RWPE1 (cell line): ENCODE measurements at regions not wholly inside any gene's neighbourhood (a gene's known extent, or its start where the extent isn't known, plus 50 kb on each side); places are given as distances from the start of the nearest gene placed in this dataset.

Source experiments
- CTCF ChIA-PET: fragments of 350-600 bp; sonication (Branson Sonifier 250); formaldehyde crosslinking; extraction: SDS; loops from one replicate; lab custom pipeline; 2021; lab: Yijun Ruan, JAX
- POLR2A ChIA-PET: fragments of 400-600 bp; formaldehyde crosslinking; extraction: SDS; loops from one replicate; lab custom pipeline; 2020; ENCODE audit warnings: antibody characterized with exemption; ENCODE audit not compliant: low non-redundant PET; lab: Yijun Ruan, JAX
- DNase-seq: peaks from one replicate; pipeline ENCODE4 v3.0.0; 2012; ENCODE audit warnings: low spot score
- H3K27ac ChIP-seq: fragments of 450-650 bp; 2 replicates; pipeline ENCODE4 v1.5.1; 2017
- CTCF ChIP-seq: fragments of 450-650 bp; conservative IDR thresholded peaks from 2 replicates; pipeline ENCODE4 v1.5.1; 2017; ENCODE audit warnings: low read depth, mild to moderate bottlenecking

- TF ChIP-seq CTCF: no peak
- ChIA-PET CTCF (no interaction called here), POLR2A (no interaction called here)
- DNase-seq: no peak
- H3K27ac ChIP-seq: no peak overlapping the region
Measured at GRCh38 chr3:117989982-117990381, 1044.7 kb downstream of the IGSF11 start.

- ChIA-PET CTCF (no interaction called here), POLR2A (no interaction called here)
- TF ChIP-seq CTCF: no peak
- DNase-seq: no peak
- H3K27ac ChIP-seq: no peak overlapping the region
Measured at GRCh38 chr3:117990627-117991026, 1044.0 kb downstream of the IGSF11 start.

GRCh38 chr3:117995842-117996437 is 1038.7 kb downstream of the IGSF11 start:
- POLR2A ChIA-PET: no interaction called here
- no peak for DNase-seq
- H3K27ac ChIP-seq: no peak overlapping the region
- no peak for TF ChIP-seq CTCF
- CTCF ChIA-PET: interaction anchor here (0.6 to 0.7 kb wide), 4 partner anchors 74 to 842 kb away, joined by 3 to 6 read pairs (median 4); no protein-coding TSS in a partner anchor

GRCh38 chr3:117997201-117998049 is 1037.2 kb downstream of the IGSF11 start:
- ChIA-PET POLR2A (no interaction called here), CTCF (interaction anchor here (0.5 to 1.3 kb wide), 21 partner anchors 9 to 1719 kb away, joined by 3 to 11 read pairs (median 3); no protein-coding TSS in a partner anchor)
- peak; percentile 60 for DNase-seq
- peak; percentile 91 for TF ChIP-seq CTCF
- no peak overlapping the region for H3K27ac ChIP-seq

- no peak overlapping the region for H3K27ac ChIP-seq
- DNase-seq: peak; percentile 16
- no peak for TF ChIP-seq CTCF
- CTCF ChIA-PET: interaction anchor here (0.6 to 1.3 kb wide), 11 partner anchors 10 to 1134 kb away, joined by 3 to 11 read pairs (median 3); no protein-coding TSS in a partner anchor
- POLR2A ChIA-PET: no interaction called here
Measured at GRCh38 chr3:117998071-117998470, 1036.6 kb downstream of the IGSF11 start.

GRCh38 chr3:118000219-118000618 is 1034.4 kb downstream of the IGSF11 start:
- no peak overlapping the region for H3K27ac ChIP-seq
- POLR2A ChIA-PET: no interaction called here
- no peak for DNase-seq
- TF ChIP-seq CTCF: no peak
- CTCF ChIA-PET: no interaction called here
